Ishikawa (cell line): ENCODE measurements at regions not wholly inside any gene's neighbourhood (a gene's known extent, or its start where the extent isn't known, plus 50 kb on each side); places are given as distances from the start of the nearest gene placed in this dataset.

Experiments used
- CEBPB ChIP-seq: IDR thresholded peaks from 2 replicates; pipeline ENCODE4 v1.6.1; 2012
- CREB1 ChIP-seq: IDR thresholded peaks from 2 replicates; pipeline ENCODE4 v1.6.1; 2012; ENCODE audit warnings: low read depth
- EGR1 ChIP-seq: IDR thresholded peaks from 2 replicates; pipeline ENCODE4 v1.6.1; 2012
- EP300 ChIP-seq: IDR thresholded peaks from 2 replicates; pipeline ENCODE4 v1.6.1; 2012; ENCODE audit warnings: borderline replicate concordance
- FOXM1 ChIP-seq: IDR thresholded peaks from 2 replicates; pipeline ENCODE4 v1.6.1; 2012; ENCODE audit warnings: low read depth, borderline replicate concordance
- MAX ChIP-seq: IDR thresholded peaks from 2 replicates; pipeline ENCODE4 v1.6.1; 2012
- NFIC ChIP-seq: IDR thresholded peaks from 2 replicates; pipeline ENCODE4 v1.6.1; 2012
- RAD21 ChIP-seq: IDR thresholded peaks from 2 replicates; pipeline ENCODE4 v1.6.1; 2012; ENCODE audit warnings: low read depth
- REST ChIP-seq: IDR thresholded peaks from 2 replicates; pipeline ENCODE4 v1.6.1; 2012; ENCODE audit warnings: low read depth, mild to moderate bottlenecking
- TAF1 ChIP-seq: IDR thresholded peaks from 2 replicates; pipeline ENCODE4 v1.6.1; 2012; ENCODE audit warnings: low read depth, mild to moderate bottlenecking
- TCF12 ChIP-seq: IDR thresholded peaks from 2 replicates; pipeline ENCODE4 v1.6.1; 2012; ENCODE audit warnings: low read depth
- TEAD4 ChIP-seq: IDR thresholded peaks from 2 replicates; pipeline ENCODE4 v1.6.1; 2012
- USF1 ChIP-seq: IDR thresholded peaks from 2 replicates; pipeline ENCODE4 v1.6.1; 2012
- YY1 ChIP-seq: IDR thresholded peaks from 2 replicates; pipeline ENCODE4 v1.6.1; 2012; ENCODE audit warnings: low read depth
- ZBTB7A ChIP-seq: IDR thresholded peaks from 2 replicates; pipeline ENCODE4 v1.6.1; 2012; ENCODE audit warnings: low read depth

- TF ChIP-seq TCF12 (no peak), EGR1 (no peak), CEBPB (0 out of 2 replicates have a peak, but pooled peaks have one; percentile 4)
Measured at GRCh38 chr6:22899426-22899825, 330.1 kb downstream of the HDGFL1 start.

DNA sequence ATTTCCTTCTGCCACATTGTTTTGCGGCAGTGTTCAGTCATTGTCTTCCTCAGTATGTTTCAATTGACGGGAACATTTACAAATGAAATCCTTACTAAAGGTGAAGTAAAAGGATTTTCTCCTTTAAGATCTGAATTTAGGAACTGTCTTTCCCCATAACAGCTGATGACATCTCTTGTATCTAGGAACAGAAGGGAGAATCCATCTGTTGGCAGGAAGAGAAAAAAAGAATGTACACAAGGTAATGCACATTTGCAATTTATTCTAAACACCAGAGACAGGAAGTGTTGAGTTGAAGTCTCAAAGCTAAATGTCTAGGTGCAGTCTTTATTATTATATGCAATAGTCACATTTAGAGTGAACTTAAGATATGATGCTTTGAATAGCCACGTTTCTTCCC lies 334.5 kb downstream of the HDGFL1 start:
- TF ChIP-seq TEAD4 (no peak), CREB1 (no peak)

DNA sequence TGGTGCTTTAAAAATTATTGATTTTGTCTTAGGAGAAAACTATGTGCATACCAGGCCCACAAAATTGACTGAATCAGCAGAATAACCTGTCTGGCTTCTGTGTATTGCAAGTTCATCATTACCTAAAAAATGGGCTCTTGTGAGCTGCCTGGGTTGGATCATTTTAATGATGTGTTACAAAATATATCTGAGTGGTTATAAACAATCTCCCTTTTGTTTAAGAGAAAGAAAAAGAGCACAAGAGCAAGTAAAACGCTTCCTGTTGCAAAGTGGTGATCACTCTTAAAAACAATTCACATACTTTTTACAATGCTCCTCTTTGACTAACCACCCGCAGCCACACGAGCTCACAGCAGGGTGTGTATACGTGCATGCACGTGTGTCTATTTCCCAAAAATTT lies 335.1 kb downstream of the HDGFL1 start:
- TF ChIP-seq TAF1 (no peak), USF1 (no peak), TEAD4 (no peak), MAX (no peak), NFIC (no peak), RAD21 (no peak), YY1 (no peak), CREB1 (no peak), ZBTB7A (no peak), FOXM1 (no peak), EGR1 (no peak), TCF12 (0 out of 2 replicates have a peak, but pooled peaks have one; percentile 35), REST (no peak), EP300 (peak; percentile 41; the same call in 1 of the 2 replicates), CEBPB (0 out of 2 replicates have a peak, but pooled peaks have one; percentile 16)

DNA sequence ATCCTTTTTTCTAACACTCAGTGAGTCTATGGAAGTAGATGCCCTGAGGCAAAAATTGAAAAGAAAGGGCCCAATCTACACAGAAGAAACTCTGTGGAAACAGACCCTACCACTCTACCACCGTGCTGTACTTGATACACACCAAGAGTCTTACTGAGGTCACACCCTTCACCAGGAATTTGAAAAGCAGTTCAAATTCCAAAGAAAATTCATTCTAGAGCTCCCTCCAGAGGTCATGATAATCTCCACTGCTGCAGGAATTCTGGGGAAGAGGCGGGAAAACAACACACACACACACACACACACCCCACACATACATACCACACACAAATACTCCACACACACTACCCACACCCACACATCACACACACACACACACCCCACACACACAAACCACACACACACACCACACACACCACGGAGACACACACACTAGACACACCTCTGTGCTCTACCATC lies 336.8 kb downstream of the HDGFL1 start:
- TF ChIP-seq TCF12 (no peak), EP300 (no peak), TAF1 (no peak), YY1 (no peak), MAX (peak; percentile 68), RAD21 (peak; percentile 62), CEBPB (no peak), EGR1 (no peak), ZBTB7A (no peak), TEAD4 (peak; percentile 72), REST (no peak), CREB1 (no peak)

GRCh38 chr6:22907085-22907484 lies 337.7 kb downstream of the HDGFL1 start:
- TF ChIP-seq EP300 (no peak), REST (no peak), TEAD4 (no peak), FOXM1 (no peak), USF1 (no peak), TCF12 (no peak), RAD21 (no peak), YY1 (no peak), ZBTB7A (no peak), MAX (no peak), EGR1 (no peak), TAF1 (no peak), NFIC (no peak), CREB1 (no peak), CEBPB (no peak)
